Thoracic aorta (tissue), 2 donors: ENCODE measurements at regions not wholly inside any gene's neighbourhood (a gene's known extent, or its start where the extent isn't known, plus 50 kb on each side); places are given as distances from the start of the nearest gene placed in this dataset.

Experiments used
- ATAC-seq: fragments of 150-250 bp; one replicate; pipeline ENCODE4 v1.8.0; 2017; ENCODE audit warnings: low read depth; ENCODE audit not compliant: insufficient number of reproducible peaks, low FRiP score
- DNase-seq: peaks from one replicate; pipeline ENCODE4 v3.0.0-alpha.2; 2020; ENCODE audit warnings: low spot score
- H3K27ac ChIP-seq, 2 donors: fragments of 200-600 bp; sonication (generic); 1 replicate in 1 of 2; 2 replicates in 1 of 2; pipeline ENCODE4 v1.5.1; 2016; ENCODE audit warnings: mild to moderate bottlenecking in 2 of 2, moderate library complexity in 2 of 2
- H3K27me3 ChIP-seq: fragments of 200-600 bp; sonication (generic); replicated peaks from 2 replicates; pipeline ENCODE4 v1.6.0; 2016; ENCODE audit warnings: mild to moderate bottlenecking; ENCODE audit not compliant: insufficient read depth
- H3K36me3 ChIP-seq: fragments of 200-600 bp; sonication (generic); one replicate; pipeline ENCODE4 v1.5.1; 2016
- H3K4me1 ChIP-seq, 2 donors: fragments of 200-600 bp; sonication (generic); 1 replicate in 1 of 2; 2 replicates in 1 of 2; pipeline versions ENCODE4 v1.5.1 to v1.6.0; 2016; ENCODE audit warnings: low read depth in 2 of 2, mild to moderate bottlenecking in 1 of 2; ENCODE audit not compliant: control insufficient read depth in 1 of 2
- H3K4me3 ChIP-seq: fragments of 200-600 bp; sonication (generic); 2 replicates; pipeline ENCODE4 v1.5.1; 2016; ENCODE audit warnings: mild to moderate bottlenecking
- H3K9me3 ChIP-seq: fragments of 200-600 bp; sonication (generic); 2 replicates; pipeline ENCODE4 v1.5.1; 2016
- CTCF ChIP-seq: fragments of 200-600 bp; sonication (generic); IDR thresholded peaks from one replicate; pipeline ENCODE4 v1.5.1; 2019; ENCODE audit warnings: antibody characterized with exemption

GRCh38 chr4:165588534-165589315 is 209.9 kb downstream of the CPE start:
- Histone ChIP-seq H3K4me1 (no peaks in the 10 kb centered on the region), H3K4me3 (no peak overlapping the region), H3K36me3 (no peaks in the 10 kb centered on the region), H3K9me3 (no peaks in the 10 kb centered on the region), H3K27me3 (no peaks in the 10 kb centered on the region), H3K27ac (no peak overlapping the region)
- TF ChIP-seq CTCF, result no peak
- DNase-seq (no peak), ATAC-seq (no peak)

DNA sequence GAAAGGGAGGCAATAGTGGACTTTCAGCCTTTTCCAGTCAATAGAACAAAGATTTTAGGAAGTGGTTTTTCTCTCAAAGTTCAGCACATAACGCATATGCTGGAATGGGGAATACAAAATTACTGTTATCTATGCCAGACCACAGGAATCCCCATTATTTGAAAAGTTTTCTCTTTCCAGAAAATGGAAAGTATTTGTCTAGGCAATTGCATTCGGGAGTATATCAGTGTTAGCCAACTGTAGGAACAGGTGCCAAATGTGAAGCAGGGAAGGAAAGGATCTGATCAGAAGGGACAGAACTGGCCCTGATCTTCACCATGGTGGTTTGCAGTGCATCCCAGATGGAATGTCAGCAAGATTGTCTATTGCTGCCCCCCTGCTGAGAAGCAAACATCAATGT is 213.6 kb downstream of the CPE start:
- Histone ChIP-seq H3K9me3 (no peaks in the 10 kb centered on the region), H3K27me3 (no peaks in the 10 kb centered on the region), H3K4me3 (no peak overlapping the region), H3K27ac (no peak overlapping the region), H3K36me3 (no peaks in the 10 kb centered on the region), H3K4me1 (no peaks in the 10 kb centered on the region)
- TF ChIP-seq CTCF, result no peak
- ATAC-seq, result no peak
- no peak for DNase-seq

DNA sequence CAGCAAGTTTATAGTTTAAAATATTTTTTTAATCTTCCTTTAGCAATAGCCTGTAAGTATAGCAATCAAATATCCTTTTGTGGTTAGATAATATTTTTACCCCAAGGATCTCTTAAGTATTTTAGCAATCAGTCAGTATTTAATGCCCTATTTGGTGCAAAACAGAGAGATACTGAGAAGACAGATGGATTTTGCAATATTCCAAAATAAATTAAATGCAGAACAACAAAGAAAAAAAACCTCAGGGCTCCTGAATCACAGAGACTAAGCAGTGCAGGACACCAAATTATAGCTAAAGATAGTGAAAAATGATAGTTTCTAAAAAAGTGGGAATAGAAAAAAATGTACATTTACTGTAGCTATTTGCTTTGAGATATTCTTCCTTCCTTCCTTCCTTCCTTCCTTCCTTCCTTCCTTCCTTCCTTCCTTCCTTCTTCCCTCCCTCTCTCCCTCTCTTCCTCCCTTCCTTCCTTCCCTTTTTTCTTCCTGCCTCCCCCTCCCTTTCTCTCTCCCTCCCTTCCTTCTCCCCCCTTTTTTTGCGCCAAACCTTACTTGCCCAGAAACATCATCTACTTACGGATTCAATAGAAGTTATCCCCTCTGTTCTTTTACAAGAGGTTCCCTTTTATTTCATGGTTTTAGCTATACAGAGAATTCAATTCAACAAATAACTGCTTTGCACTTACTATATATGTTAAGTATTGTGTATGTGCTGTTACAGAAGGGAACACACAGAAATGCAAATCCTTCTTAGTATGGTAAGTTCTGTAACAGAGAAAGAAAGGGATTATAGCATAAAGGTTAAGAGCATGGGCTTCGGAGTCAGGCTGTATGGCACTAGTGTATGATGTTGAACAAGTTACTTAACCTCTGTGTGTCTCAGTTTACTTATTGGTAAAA is 219.0 kb downstream of the CPE start:
- no peaks in the 10 kb centered on the region for H3K27me3 ChIP-seq
- no peaks in the 10 kb centered on the region for H3K4me1 ChIP-seq
- no peak overlapping the region for H3K4me3 ChIP-seq
- no peak for TF ChIP-seq CTCF
- no peaks in the 10 kb centered on the region for H3K9me3 ChIP-seq
- DNase-seq (no peak), ATAC-seq (no peak)
- H3K36me3 ChIP-seq, result no peaks in the 10 kb centered on the region
- no peak overlapping the region for H3K27ac ChIP-seq

DNA sequence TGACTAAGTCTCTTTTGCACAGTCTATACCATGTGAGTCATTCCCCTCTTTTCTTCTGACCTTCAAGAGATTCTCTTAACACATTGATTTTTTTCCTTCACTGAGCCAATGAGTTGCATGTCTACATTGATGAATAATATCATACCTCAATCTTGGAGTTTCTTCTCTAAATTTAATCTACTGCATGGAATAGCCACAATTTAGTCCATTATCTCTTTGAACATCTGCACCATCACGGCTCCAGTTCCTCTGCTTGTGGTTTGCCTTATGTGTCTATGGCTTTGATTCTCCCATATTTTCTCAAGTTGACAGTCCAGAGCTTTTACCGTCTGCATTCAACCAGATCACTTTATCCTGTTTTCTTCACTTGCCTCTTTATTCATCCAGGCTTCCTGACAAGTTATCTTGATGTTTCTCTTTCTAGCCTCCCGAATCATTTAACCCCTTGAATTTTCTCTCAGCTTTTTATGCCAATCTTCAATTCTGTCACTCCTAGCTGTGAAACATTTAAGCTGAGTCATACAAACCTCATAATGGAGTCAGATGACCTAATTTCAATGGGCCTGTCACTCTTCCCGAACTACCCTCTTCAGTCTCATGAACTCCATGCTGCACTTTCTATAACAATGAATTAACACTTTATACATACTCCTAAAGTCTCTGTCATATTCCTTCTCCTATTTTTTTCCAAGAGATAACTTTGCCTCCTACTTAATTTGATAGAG is 222.3 kb downstream of the CPE start:
- Histone ChIP-seq H3K9me3 (no peaks in the 10 kb centered on the region), H3K27ac (no peak overlapping the region), H3K4me3 (no peak overlapping the region), H3K4me1 (no peaks in the 10 kb centered on the region), H3K27me3 (no peaks in the 10 kb centered on the region), H3K36me3 (no peaks in the 10 kb centered on the region)
- no peak for TF ChIP-seq CTCF
- ATAC-seq (no peak), DNase-seq (no peak)

GRCh38 chr4:165602621-165603020 is 223.8 kb downstream of the CPE start:
- no peaks in the 10 kb centered on the region for H3K4me1 ChIP-seq
- no peak overlapping the region for H3K27ac ChIP-seq
- no peaks in the 10 kb centered on the region for H3K27me3 ChIP-seq
- H3K36me3 ChIP-seq, result no peaks in the 10 kb centered on the region
- no peaks in the 10 kb centered on the region for H3K9me3 ChIP-seq
- no peak for TF ChIP-seq CTCF
- DNase-seq, result no peak
- no peak for ATAC-seq
- no peak overlapping the region for H3K4me3 ChIP-seq
